NCI-H1105 treated with DMSO at 0.1 percent for 48 hours (cell line): ENCODE measurements at regions not wholly inside any gene's neighbourhood (a gene's known extent, or its start where the extent isn't known, plus 50 kb on each side); places are given as distances from the start of the nearest gene placed in this dataset.

Experiments
- DNase-seq: peaks from one replicate; lab custom pipeline; 2025; lab: John Stamatoyannopoulos, UW

DNA sequence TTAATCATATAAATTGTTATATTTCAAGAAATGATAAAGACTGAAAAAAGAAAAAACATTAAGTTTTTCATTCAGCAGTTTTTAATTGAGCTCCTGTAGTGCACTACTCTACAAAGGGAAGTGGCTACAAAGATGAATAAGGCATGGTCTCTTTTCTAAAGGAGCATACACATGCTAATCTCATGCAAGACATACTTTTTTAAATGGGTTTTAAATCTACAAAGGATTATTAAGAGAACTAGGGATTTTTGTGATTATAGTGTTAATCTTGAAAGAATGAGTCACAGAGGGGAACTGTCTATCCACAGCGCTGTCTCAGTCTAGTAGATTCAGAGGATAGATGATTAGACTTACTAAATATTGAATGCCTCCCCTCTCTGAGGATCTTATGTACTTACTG is 1722.2 kb downstream of the RPA4 start:
- no peak for DNase-seq

DNA sequence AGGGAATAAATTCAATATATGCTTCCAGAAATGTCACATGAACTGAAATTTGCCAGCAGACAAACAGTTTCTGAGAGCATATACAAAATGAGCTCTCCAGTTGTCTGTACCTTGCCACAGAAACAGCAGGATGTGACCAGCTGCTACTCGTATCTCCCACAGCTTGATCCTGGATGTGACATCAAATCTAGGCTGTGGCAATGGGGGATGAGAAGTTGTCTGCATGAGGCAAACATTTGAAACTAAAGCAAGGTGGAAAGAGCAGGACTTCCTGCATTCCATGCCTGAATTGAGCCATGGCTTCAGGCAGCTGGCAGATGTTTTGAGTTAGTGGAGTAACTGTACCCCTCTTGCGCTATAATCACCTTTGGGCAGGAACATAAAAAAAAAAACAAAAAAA is 1724.0 kb downstream of the RPA4 start:
- DNase-seq = no peak

DNA sequence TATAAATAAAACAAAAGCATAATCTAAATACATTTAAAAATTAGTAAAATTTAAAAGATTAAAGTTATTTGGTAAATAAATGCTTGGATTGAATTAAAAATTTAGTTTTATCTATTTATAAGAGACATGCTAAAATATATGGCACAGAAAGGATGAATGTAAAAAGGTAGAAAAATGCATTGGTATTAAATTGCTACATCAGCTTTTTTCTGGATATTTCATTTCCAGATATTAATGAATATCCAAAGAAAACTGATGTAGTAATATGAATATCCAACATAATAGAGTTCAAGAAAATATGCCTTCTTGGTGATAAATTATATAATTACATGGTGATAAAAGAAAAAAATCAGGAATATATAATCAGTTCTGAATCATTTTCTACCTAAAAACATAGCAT is 1743.9 kb downstream of the RPA4 start:
- DNase-seq = no peak

DNA sequence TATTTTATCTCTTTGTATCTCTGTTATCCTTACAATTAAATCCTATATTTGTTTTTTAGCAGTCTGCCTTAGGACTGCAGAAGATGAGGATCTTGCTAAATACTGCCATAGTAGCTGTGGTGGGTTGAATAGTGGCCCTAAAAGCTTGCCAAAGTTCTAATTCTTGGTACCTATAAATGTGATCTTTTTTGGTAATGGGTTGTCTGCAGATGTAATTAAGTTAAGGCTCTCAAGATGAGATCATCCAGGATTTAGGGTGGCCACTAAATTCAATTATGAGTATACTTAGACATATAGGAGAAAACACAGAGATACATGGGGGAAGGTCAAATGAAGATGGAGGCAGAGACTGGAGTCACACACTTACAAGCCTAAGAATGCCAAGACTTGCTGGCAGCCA is 1753.7 kb downstream of the RPA4 start:
- no peak for DNase-seq

DNA sequence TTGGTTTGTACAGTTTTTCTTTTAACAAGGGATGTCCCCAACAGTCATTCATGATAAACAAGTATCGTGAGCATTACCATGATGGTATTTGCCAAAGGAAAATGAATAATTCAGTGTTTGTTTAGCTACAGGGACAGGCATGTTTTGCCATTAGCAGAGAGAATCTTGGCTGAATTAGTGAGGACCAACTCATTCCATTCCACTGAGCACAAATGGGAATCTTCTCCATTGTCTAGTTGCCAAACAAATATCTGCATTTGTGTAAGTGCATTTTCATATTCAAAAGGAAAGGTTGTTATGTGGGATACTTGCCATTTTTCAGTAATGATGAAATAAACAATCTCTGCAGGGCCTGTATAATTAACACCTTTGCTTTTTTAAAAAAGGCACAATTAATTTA is 1762.6 kb downstream of the RPA4 start:
- no peak for DNase-seq

DNA sequence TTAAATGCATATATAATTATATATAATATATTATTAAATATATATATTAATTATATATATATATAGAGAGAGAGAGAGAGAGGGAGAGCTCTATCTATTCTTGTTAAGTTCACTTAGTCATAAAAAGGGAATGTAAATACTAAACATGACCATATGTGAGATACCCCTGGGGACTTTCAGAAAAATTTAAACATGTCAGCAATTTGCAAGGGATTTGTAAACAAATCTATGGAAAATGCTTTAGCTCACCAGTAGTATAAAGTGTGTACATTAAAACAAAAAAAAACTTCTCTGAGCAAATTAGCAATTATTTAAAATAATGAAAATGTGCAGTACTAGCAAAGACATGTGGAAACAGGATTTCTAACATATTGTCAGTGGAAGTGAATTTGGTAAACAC is 1755.5 kb downstream of the PCDH19 start:
- no peak for DNase-seq
